Motor neuron (in vitro differentiated cells): ENCODE measurements at regions not wholly inside any gene's neighbourhood (a gene's known extent, or its start where the extent isn't known, plus 50 kb on each side); places are given as distances from the start of the nearest gene placed in this dataset.
A peak's percentile ranks its signal among the peaks of the same experiment; 100 is the strongest.
"Not testable (repeated sequence)": the region's sequence is repeated elsewhere in the genome, so short reads cannot be mapped to it uniquely, and the experiment has no call there.

ENCODE experiments used
- ATAC-seq, 8 experiments: fragments of 200-7000 bp; cut with Tn5 transposase; replicated peaks in 6 of 8; 2 replicates each; pipeline ENCODE4 v1.8.0; 2021; ENCODE audit warnings: mild to moderate bottlenecking in 8 of 8, moderate library complexity in 8 of 8
- H3K27ac ChIP-seq, 2 donors: fragments of 250-450 bp; sonication (Bioruptor Pico); 2 replicates each; pipeline ENCODE4 v1.9.0; 2021; ENCODE audit warnings: antibody characterized with exemption in 2 of 2, mild to moderate bottlenecking in 2 of 2, moderate library complexity in 1 of 2
- H3K4me1 ChIP-seq, 2 donors: fragments of 250-450 bp; sonication (Bioruptor Pico); replicated peaks in 1 of 2; 2 replicates each; pipeline ENCODE4 v1.6.1; 2021; ENCODE audit warnings: antibody characterized with exemption in 2 of 2, mild to moderate bottlenecking in 2 of 2, moderate library complexity in 1 of 2
- H3K4me3 ChIP-seq, 5 donors: fragments of 250-450 bp; sonication (Bioruptor Pico); 2 replicates each; pipeline ENCODE4 v1.9.0; 2021; ENCODE audit warnings: antibody characterized with exemption in 5 of 5, mild to moderate bottlenecking in 5 of 5, moderate library complexity in 4 of 5
- WGBS, 10 experiments: fragments of 450-650 bp; shearing (Covaris generic); methylation state at CpG; one replicate each; pipeline ENCODE4 v1.0.0; 2022; 5-methylcytosine and 5-hydroxymethylcytosine counted together
- in situ Hi-C, 9 experiments: fragments of 400-800 bp; cut with MboI; loops; one replicate each; pipeline ENCODE4 v1.15.0; 2021; ENCODE audit warnings: low sequenced_read_pairs in 9 of 9, low pct_unique_long_range_greater_than_20kb in 2 of 9; ENCODE audit not compliant: unreplicated experiment in 9 of 9

GRCh38 chr14:83188311-83188710 lies 1654.7 kb upstream of the SEL1L start:
- ATAC-seq, H3K4me1 ChIP-seq, in situ Hi-C loops: not testable (repeated sequence)

GRCh38 chr14:83196236-83196635 lies 1662.6 kb upstream of the SEL1L start:
- no peak overlapping the region for H3K4me3 ChIP-seq
- in situ Hi-C loops, result no loop called here
- WGBS, 10 experiments, result 0 to 100% (median 52%) methylated on average over 1 of the region's 1 CpG; no CpG with 5 or more reads in 2 of the 10 experiments
- no peaks in the 10 kb centered on the region for H3K4me1 ChIP-seq
- ATAC-seq, result no peak
- H3K27ac ChIP-seq, result no peak overlapping the region

More at GRCh38 chr14:83188311-83188710, 1654.7 kb upstream of the SEL1L start:
- not testable (repeated sequence) for H3K27ac ChIP-seq, H3K4me3 ChIP-seq

GRCh38 chr14:83197271-83197670 lies 1663.6 kb upstream of the SEL1L start:
- 35 to 100% (median 73%) methylated on average over 1 to 3 of the region's 3 CpGs; no CpG with 5 or more reads in 2 of the 10 experiments for WGBS, 10 experiments
- no peak for ATAC-seq
- H3K4me3 ChIP-seq, result no peak overlapping the region
- in situ Hi-C loops, result no loop called here
- H3K4me1 ChIP-seq, result no peaks in the 10 kb centered on the region
- H3K27ac ChIP-seq, result no peak overlapping the region

GRCh38 chr14:83207550-83207949 lies 1673.9 kb upstream of the SEL1L start:
- Histone ChIP-seq H3K4me3 (no peak overlapping the region), H3K27ac (no peak overlapping the region), H3K4me1 (peaks cover 0 to 11% of the 10 kb centered on the region in 2 donors)
- ATAC-seq, result no peak
- in situ Hi-C loops, result no loop called here
- 20 to 100% (median 86%) methylated on average over 1 of the region's 1 CpG; no CpG with 5 or more reads in 3 of the 10 experiments for WGBS, 10 experiments

GRCh38 chr14:83208341-83208740 lies 1674.7 kb upstream of the SEL1L start:
- ATAC-seq, result no peak
- Histone ChIP-seq H3K4me1 (peaks cover 0 to 11% of the 10 kb centered on the region in 2 donors), H3K27ac (no peak overlapping the region), H3K4me3 (no peak overlapping the region)
- in situ Hi-C loops, result no loop called here
- WGBS, 10 experiments, result 0 to 60% (median 20%) methylated on average over 1 of the region's 1 CpG; no CpG with 5 or more reads in 3 of the 10 experiments

GRCh38 chr14:83217492-83217891 lies 1683.8 kb upstream of the SEL1L start:
- in situ Hi-C loops, result no loop called here
- ATAC-seq, result peak in 1 of 8 experiments; percentile 24
- no peak overlapping the region for H3K4me3 ChIP-seq
- H3K27ac ChIP-seq, result no peak overlapping the region
- no peaks in the 10 kb centered on the region for H3K4me1 ChIP-seq

- peak in 2 of 8 experiments; percentile 37 to 38 for ATAC-seq
- 10 to 57% (median 29%) methylated on average over 3 to 5 of the region's 5 CpGs; no CpG with 5 or more reads in 2 of the 10 experiments for WGBS, 10 experiments
- no peak overlapping the region for H3K4me3 ChIP-seq
- peaks cover 14 to 21% of the 10 kb centered on the region in 2 donors for H3K4me1 ChIP-seq
- H3K27ac ChIP-seq, result no peak overlapping the region
- in situ Hi-C loops, result no loop called here
Observed at GRCh38 chr14:83247924-83248639, 1714.4 kb upstream of the SEL1L start.

- in situ Hi-C loops, result no loop called here
- Histone ChIP-seq H3K27ac (no peak overlapping the region), H3K4me1 (peaks cover 14 to 21% of the 10 kb centered on the region in 2 donors), H3K4me3 (no peak overlapping the region)
- no peak for ATAC-seq
- WGBS, 10 experiments, result 0 to 93% (median 91%) methylated on average over 1 to 2 of the region's 2 CpGs; no CpG with 5 or more reads in 4 of the 10 experiments
Observed at GRCh38 chr14:83251402-83251801, 1717.7 kb upstream of the SEL1L start.

- WGBS, 10 experiments, result 50 to 100% (median 83%) methylated on average over 1 to 2 of the region's 2 CpGs; no CpG with 5 or more reads in 2 of the 10 experiments
Observed at GRCh38 chr14:83253870-83254269, 1720.2 kb upstream of the SEL1L start.

GRCh38 chr14:83255015-83255726 lies 1721.5 kb upstream of the SEL1L start:
- Histone ChIP-seq H3K4me3 (no peak overlapping the region), H3K4me1 (no peaks in the 10 kb centered on the region), H3K27ac (no peak overlapping the region)
- in situ Hi-C loops, result no loop called here
- no peak for ATAC-seq
- WGBS, 10 experiments, result 0 to 100% (median 65%) methylated on average over 1 to 2 of the region's 2 CpGs; no CpG with 5 or more reads in 4 of the 10 experiments

More at GRCh38 chr14:83253870-83254269, 1720.2 kb upstream of the SEL1L start:
- Histone ChIP-seq H3K27ac (no peak overlapping the region), H3K4me3 (no peak overlapping the region), H3K4me1 (peaks cover 0 to 5% of the 10 kb centered on the region in 2 donors)
- in situ Hi-C loops, result no loop called here
- no peak for ATAC-seq

- ATAC-seq, result no peak
- in situ Hi-C loops, result no loop called here
- WGBS, 10 experiments, result 0 to 100% (median 83%) methylated on average over 1 of the region's 1 CpG; no CpG with 5 or more reads in 4 of the 10 experiments
- H3K4me1 ChIP-seq, result no peaks in the 10 kb centered on the region
- H3K4me3 ChIP-seq, result no peak overlapping the region
- no peak overlapping the region for H3K27ac ChIP-seq
Observed at GRCh38 chr14:83255727-83256090, 1722.1 kb upstream of the SEL1L start.

GRCh38 chr14:83257466-83258439 lies 1724.1 kb upstream of the SEL1L start:
- in situ Hi-C loops, result no loop called here
- ATAC-seq, result no peak
- 0 to 93% (median 64%) methylated on average over 2 to 5 of the region's 5 CpGs for WGBS, 10 experiments
- Histone ChIP-seq H3K4me3 (no peak overlapping the region), H3K27ac (no peak overlapping the region), H3K4me1 (no peaks in the 10 kb centered on the region)

- in situ Hi-C loops, result no loop called here
- no peak for ATAC-seq
- WGBS, 10 experiments, result 0 to 100% (median 86%) methylated on average over 2 to 3 of the region's 3 CpGs
Observed at GRCh38 chr14:83260751-83261150, 1727.1 kb upstream of the SEL1L start.

More at GRCh38 chr14:83260751-83261150, 1727.1 kb upstream of the SEL1L start:
- no peaks in the 10 kb centered on the region for H3K4me1 ChIP-seq
- no peak overlapping the region for H3K27ac ChIP-seq
- no peak overlapping the region for H3K4me3 ChIP-seq
